ENCODE measurements at regions not wholly inside any gene's neighbourhood (a gene's known extent, or its start where the extent isn't known, plus 50 kb on each side); places are given as distances from the start of the nearest gene placed in this dataset.

DNA sequence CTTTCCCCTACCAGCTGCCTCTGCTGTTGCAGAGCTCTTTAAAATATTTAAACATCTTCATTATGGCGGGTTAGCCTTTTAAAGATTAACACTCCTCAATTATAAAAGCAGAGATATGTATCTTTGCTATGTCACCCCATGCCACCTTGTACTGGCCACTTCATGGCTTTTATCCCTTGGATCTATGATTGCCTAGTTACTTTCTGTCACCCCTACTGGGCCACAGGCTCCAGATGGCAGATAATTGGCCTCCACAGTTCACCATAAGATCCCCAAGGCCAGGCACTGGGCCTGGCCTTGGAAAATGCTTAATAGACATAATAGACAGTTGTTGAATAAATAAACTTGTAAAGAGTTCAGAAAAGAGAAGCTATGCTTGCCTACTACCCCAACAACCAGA is 142.0 kb upstream of the SHB start:
- TF ChIP-seq, protein P1, sequence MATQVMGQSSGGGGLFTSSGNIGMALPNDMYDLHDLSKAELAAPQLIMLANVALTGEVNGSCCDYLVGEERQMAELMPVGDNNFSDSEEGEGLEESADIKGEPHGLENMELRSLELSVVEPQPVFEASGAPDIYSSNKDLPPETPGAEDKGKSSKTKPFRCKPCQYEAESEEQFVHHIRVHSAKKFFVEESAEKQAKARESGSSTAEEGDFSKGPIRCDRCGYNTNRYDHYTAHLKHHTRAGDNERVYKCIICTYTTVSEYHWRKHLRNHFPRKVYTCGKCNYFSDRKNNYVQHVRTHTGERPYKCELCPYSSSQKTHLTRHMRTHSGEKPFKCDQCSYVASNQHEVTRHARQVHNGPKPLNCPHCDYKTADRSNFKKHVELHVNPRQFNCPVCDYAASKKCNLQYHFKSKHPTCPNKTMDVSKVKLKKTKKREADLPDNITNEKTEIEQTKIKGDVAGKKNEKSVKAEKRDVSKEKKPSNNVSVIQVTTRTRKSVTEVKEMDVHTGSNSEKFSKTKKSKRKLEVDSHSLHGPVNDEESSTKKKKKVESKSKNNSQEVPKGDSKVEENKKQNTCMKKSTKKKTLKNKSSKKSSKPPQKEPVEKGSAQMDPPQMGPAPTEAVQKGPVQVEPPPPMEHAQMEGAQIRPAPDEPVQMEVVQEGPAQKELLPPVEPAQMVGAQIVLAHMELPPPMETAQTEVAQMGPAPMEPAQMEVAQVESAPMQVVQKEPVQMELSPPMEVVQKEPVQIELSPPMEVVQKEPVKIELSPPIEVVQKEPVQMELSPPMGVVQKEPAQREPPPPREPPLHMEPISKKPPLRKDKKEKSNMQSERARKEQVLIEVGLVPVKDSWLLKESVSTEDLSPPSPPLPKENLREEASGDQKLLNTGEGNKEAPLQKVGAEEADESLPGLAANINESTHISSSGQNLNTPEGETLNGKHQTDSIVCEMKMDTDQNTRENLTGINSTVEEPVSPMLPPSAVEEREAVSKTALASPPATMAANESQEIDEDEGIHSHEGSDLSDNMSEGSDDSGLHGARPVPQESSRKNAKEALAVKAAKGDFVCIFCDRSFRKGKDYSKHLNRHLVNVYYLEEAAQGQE (IDR thresholded peaks at IDR 0.05; ENCODE audit: unreplicated experiment): no peak
- TF ChIP-seq POLR2AphosphoS5 (IDR thresholded peaks at IDR 0.05; ENCODE audit: low read depth) (no peak), EZH2 (IDR thresholded peaks at IDR 0.05; ENCODE audit: low read depth, unreplicated experiment) (no peak), STAT1 (IDR thresholded peaks at IDR 0.05; ENCODE audit: unreplicated experiment) (no peak), JUNB (IDR thresholded peaks at IDR 0.05; ENCODE audit: unreplicated experiment) (no peak), CREB1 (CRISPR knock-in tag; IDR thresholded peaks at IDR 0.05; ENCODE audit: low read depth) (no peak), EZH2phosphoT487 (IDR thresholded peaks at IDR 0.05; ENCODE audit: unreplicated experiment) (no peak), ZNF462 (CRISPR knock-in tag; IDR thresholded peaks at IDR 0.05) (no peak)
- TF ChIP-seq, protein P2, sequence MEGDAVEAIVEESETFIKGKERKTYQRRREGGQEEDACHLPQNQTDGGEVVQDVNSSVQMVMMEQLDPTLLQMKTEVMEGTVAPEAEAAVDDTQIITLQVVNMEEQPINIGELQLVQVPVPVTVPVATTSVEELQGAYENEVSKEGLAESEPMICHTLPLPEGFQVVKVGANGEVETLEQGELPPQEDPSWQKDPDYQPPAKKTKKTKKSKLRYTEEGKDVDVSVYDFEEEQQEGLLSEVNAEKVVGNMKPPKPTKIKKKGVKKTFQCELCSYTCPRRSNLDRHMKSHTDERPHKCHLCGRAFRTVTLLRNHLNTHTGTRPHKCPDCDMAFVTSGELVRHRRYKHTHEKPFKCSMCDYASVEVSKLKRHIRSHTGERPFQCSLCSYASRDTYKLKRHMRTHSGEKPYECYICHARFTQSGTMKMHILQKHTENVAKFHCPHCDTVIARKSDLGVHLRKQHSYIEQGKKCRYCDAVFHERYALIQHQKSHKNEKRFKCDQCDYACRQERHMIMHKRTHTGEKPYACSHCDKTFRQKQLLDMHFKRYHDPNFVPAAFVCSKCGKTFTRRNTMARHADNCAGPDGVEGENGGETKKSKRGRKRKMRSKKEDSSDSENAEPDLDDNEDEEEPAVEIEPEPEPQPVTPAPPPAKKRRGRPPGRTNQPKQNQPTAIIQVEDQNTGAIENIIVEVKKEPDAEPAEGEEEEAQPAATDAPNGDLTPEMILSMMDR (conservative IDR thresholded peaks at IDR 0.05; ENCODE audit: low read depth in 2 of 2): no peak

All from GM23338 (cell line).